GM23338 (cell line): ENCODE measurements at regions not wholly inside any gene's neighbourhood (a gene's known extent, or its start where the extent isn't known, plus 50 kb on each side); places are given as distances from the start of the nearest gene placed in this dataset.

ENCODE experiments used
- ATAC-seq: fragments of 200-7000 bp; cut with Tn5 transposase; 3 replicates; pipeline ENCODE4 v1.9.1; 2020
- DNase-seq: peaks from one replicate; pipeline ENCODE4 v3.0.0-alpha.2; 2015; ENCODE audit warnings: low spot score
- H2AFZ ChIP-seq: fragments of 200-600 bp; sonication (generic); 2 replicates; pipeline ENCODE4 v1.8.0; 2016; ENCODE audit warnings: antibody characterized with exemption, mild to moderate bottlenecking, moderate library complexity
- H3F3A ChIP-seq: fragments of 200-600 bp; sonication (generic); replicated peaks from 2 replicates; pipeline ENCODE4 v1.8.0; 2017; ENCODE audit warnings: antibody characterized with exemption, mixed run types, low read depth
- H3K27ac ChIP-seq: fragments of 200-600 bp; sonication (generic); 2 replicates; pipeline ENCODE4 v1.6.1; 2016; ENCODE audit warnings: low read depth
- H3K27me3 ChIP-seq: fragments of 200-600 bp; sonication (generic); 2 replicates; pipeline ENCODE4 v1.8.0; 2016; ENCODE audit warnings: mild to moderate bottlenecking, mixed run types, moderate library complexity; ENCODE audit not compliant: insufficient read depth
- H3K36me3 ChIP-seq: fragments of 200-600 bp; sonication (generic); 2 replicates; pipeline ENCODE4 v1.8.0; 2016; ENCODE audit warnings: mild to moderate bottlenecking; ENCODE audit not compliant: insufficient read depth
- H3K4me1 ChIP-seq: fragments of 200-600 bp; sonication (generic); 2 replicates; pipeline ENCODE4 v1.8.0; 2016; ENCODE audit warnings: mild to moderate bottlenecking, moderate library complexity; ENCODE audit not compliant: insufficient read depth
- H3K4me2 ChIP-seq: fragments of 200-600 bp; sonication (generic); 2 replicates; pipeline ENCODE4 v1.7.1; 2017; ENCODE audit warnings: mixed run types
- H3K4me3 ChIP-seq: fragments of 200-600 bp; sonication (generic); 2 replicates; pipeline ENCODE4 v1.6.1; 2016; ENCODE audit warnings: mixed run types
- H3K79me2 ChIP-seq: fragments of 200-600 bp; sonication (generic); replicated peaks from 2 replicates; pipeline ENCODE4 v1.8.0; 2017; ENCODE audit warnings: mild to moderate bottlenecking; ENCODE audit not compliant: insufficient read depth
- H3K9me2 ChIP-seq: fragments of 200-600 bp; sonication (generic); 2 replicates; pipeline ENCODE4 v1.8.0; 2017; ENCODE audit not compliant: insufficient read depth
- H4K20me1 ChIP-seq: fragments of 200-600 bp; sonication (generic); replicated peaks from 2 replicates; pipeline ENCODE4 v1.8.0; 2017; ENCODE audit warnings: mild to moderate bottlenecking; ENCODE audit not compliant: insufficient read depth
- H3K27ac Mint-ChIP-seq: 2 replicates; pipeline ENCODE4 v1.8.0; 2020; ENCODE audit warnings: inconsistent platforms, mild to moderate bottlenecking, moderate library complexity, mixed read lengths
- H3K27me3 Mint-ChIP-seq: 3 replicates; pipeline ENCODE4 v1.8.0; 2022; ENCODE audit warnings: low read depth, mild to moderate bottlenecking, moderate library complexity, mixed read lengths, inconsistent platforms; ENCODE audit not compliant: insufficient read depth, poor library complexity
- H3K36me3 Mint-ChIP-seq: 3 replicates; pipeline ENCODE4 v1.8.0; 2021; ENCODE audit warnings: low read depth, mild to moderate bottlenecking, inconsistent platforms, moderate library complexity, mixed read lengths
- H3K4me1 Mint-ChIP-seq: 3 replicates; pipeline ENCODE4 v1.8.0; 2020; ENCODE audit warnings: mild to moderate bottlenecking, inconsistent platforms, mixed read lengths
- H3K4me3 Mint-ChIP-seq: 3 replicates; pipeline ENCODE4 v1.8.0; 2021; ENCODE audit warnings: moderate library complexity, mild to moderate bottlenecking, inconsistent platforms, mixed read lengths
- H3K9me3 Mint-ChIP-seq: 3 replicates; pipeline ENCODE4 v1.8.0; 2020; ENCODE audit warnings: moderate library complexity, mild to moderate bottlenecking, inconsistent platforms, mixed read lengths
- CREB1 ChIP-seq: fragments of 250-450 bp; sonication (Bioruptor Pico); IDR thresholded peaks from 2 replicates; pipeline ENCODE4 v1.5.0; 2020; ENCODE audit warnings: low read depth, mild to moderate bottlenecking, moderate library complexity
- ETS1 ChIP-seq: IDR thresholded peaks from 2 replicates; pipeline ENCODE4 v1.6.1; 2016; ENCODE audit warnings: antibody characterized with exemption
- EZH2 ChIP-seq: fragments of 200-600 bp; sonication (generic); IDR thresholded peaks from one replicate; pipeline ENCODE4 v1.8.0; 2017; ENCODE audit warnings: antibody characterized with exemption, mild to moderate bottlenecking, low read depth; ENCODE audit not compliant: unreplicated experiment
- EZH2phosphoT487 ChIP-seq: fragments of 200-600 bp; sonication (generic); IDR thresholded peaks from one replicate; pipeline ENCODE4 v1.8.1; 2018; ENCODE audit warnings: antibody characterized with exemption; ENCODE audit not compliant: unreplicated experiment
- NANOG ChIP-seq: IDR thresholded peaks from 2 replicates; pipeline ENCODE4 v1.6.1; 2016; ENCODE audit warnings: antibody characterized with exemption, borderline replicate concordance
- POLR2AphosphoS5 ChIP-seq: IDR thresholded peaks from 2 replicates; pipeline ENCODE4 v1.6.1; 2016; ENCODE audit warnings: antibody characterized with exemption, low read depth
- REST ChIP-seq: IDR thresholded peaks from one replicate; pipeline ENCODE4 v1.6.1; 2018; ENCODE audit warnings: antibody characterized with exemption; ENCODE audit not compliant: unreplicated experiment
- STAT1 ChIP-seq: IDR thresholded peaks from one replicate; pipeline ENCODE4 v1.6.1; 2016; ENCODE audit warnings: antibody characterized with exemption; ENCODE audit not compliant: unreplicated experiment
- ZNF114 ChIP-seq: fragments of 250-450 bp; sonication (Bioruptor Pico); IDR thresholded peaks from 2 replicates; pipeline ENCODE4 v1.5.0; 2020; ENCODE audit warnings: mild to moderate bottlenecking, moderate library complexity
- ZNF331 ChIP-seq: fragments of 250-450 bp; sonication (Bioruptor Pico); IDR thresholded peaks from 2 replicates; pipeline ENCODE4 v1.5.0; 2020; ENCODE audit warnings: low read depth, mild to moderate bottlenecking, moderate library complexity
- TF ChIP-seq, protein P1 (sequence below): fragments of 250-450 bp; sonication (Bioruptor Pico); IDR thresholded peaks from 2 replicates; pipeline ENCODE4 v1.5.0; 2020; ENCODE audit warnings: mild to moderate bottlenecking, moderate library complexity
- TF ChIP-seq, protein P2 (sequence below), 2 experiments: fragments of 200-600 bp in 1 of 2; sonication (generic) in 1 of 2; conservative IDR thresholded peaks; 2 replicates each; pipeline versions ENCODE4 v1.5.1 to v1.6.1; 2016 to 2017; ENCODE audit warnings: antibody characterized with exemption in 2 of 2, low read depth in 2 of 2, mild to moderate bottlenecking in 2 of 2, moderate library complexity in 1 of 2

GRCh38 chr2:59308108-59308507, 1067.0 kb upstream of the FANCL start (continued):
- TF ChIP-seq, protein P1, sequence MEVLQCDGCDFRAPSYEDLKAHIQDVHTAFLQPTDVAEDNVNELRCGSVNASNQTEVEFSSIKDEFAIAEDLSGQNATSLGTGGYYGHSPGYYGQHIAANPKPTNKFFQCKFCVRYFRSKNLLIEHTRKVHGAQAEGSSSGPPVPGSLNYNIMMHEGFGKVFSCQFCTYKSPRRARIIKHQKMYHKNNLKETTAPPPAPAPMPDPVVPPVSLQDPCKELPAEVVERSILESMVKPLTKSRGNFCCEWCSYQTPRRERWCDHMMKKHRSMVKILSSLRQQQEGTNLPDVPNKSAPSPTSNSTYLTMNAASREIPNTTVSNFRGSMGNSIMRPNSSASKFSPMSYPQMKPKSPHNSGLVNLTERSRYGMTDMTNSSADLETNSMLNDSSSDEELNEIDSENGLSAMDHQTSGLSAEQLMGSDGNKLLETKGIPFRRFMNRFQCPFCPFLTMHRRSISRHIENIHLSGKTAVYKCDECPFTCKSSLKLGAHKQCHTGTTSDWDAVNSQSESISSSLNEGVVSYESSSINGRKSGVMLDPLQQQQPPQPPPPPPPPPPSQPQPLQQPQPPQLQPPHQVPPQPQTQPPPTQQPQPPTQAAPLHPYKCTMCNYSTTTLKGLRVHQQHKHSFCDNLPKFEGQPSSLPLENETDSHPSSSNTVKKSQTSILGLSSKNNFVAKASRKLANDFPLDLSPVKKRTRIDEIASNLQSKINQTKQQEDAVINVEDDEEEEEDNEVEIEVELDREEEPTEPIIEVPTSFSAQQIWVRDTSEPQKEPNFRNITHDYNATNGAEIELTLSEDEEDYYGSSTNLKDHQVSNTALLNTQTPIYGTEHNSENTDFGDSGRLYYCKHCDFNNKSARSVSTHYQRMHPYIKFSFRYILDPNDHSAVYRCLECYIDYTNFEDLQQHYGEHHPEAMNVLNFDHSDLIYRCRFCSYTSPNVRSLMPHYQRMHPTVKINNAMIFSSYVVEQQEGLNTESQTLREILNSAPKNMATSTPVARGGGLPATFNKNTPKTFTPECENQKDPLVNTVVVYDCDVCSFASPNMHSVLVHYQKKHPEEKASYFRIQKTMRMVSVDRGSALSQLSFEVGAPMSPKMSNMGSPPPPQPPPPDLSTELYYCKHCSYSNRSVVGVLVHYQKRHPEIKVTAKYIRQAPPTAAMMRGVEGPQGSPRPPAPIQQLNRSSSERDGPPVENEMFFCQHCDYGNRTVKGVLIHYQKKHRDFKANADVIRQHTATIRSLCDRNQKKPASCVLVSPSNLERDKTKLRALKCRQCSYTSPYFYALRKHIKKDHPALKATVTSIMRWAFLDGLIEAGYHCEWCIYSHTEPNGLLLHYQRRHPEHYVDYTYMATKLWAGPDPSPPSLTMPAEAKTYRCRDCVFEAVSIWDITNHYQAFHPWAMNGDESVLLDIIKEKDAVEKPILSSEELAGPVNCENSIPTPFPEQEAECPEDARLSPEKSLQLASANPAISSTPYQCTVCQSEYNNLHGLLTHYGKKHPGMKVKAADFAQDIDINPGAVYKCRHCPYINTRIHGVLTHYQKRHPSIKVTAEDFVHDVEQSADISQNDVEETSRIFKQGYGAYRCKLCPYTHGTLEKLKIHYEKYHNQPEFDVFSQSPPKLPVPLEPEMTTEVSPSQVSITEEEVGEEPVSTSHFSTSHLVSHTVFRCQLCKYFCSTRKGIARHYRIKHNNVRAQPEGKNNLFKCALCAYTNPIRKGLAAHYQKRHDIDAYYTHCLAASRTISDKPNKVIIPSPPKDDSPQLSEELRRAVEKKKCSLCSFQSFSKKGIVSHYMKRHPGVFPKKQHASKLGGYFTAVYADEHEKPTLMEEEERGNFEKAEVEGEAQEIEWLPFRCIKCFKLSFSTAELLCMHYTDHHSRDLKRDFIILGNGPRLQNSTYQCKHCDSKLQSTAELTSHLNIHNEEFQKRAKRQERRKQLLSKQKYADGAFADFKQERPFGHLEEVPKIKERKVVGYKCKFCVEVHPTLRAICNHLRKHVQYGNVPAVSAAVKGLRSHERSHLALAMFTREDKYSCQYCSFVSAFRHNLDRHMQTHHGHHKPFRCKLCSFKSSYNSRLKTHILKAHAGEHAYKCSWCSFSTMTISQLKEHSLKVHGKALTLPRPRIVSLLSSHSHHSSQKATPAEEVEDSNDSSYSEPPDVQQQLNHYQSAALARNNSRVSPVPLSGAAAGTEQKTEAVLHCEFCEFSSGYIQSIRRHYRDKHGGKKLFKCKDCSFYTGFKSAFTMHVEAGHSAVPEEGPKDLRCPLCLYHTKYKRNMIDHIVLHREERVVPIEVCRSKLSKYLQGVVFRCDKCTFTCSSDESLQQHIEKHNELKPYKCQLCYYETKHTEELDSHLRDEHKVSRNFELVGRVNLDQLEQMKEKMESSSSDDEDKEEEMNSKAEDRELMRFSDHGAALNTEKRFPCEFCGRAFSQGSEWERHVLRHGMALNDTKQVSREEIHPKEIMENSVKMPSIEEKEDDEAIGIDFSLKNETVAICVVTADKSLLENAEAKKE = no peak

- no peaks in the 10 kb centered on the region for H3F3A ChIP-seq
- H3K27ac Mint-ChIP-seq = no peak overlapping the region
- DNase-seq (no peak), ATAC-seq (no peak)
- H3K36me3 ChIP-seq = no peaks in the 10 kb centered on the region
- H3K4me2 ChIP-seq = no peak overlapping the region
- no peaks in the 10 kb centered on the region for H3K4me1 ChIP-seq
- no peaks in the 10 kb centered on the region for H3K9me2 ChIP-seq
- H3K27me3 ChIP-seq = no peaks in the 10 kb centered on the region
- no peaks in the 10 kb centered on the region for H3K79me2 ChIP-seq
- H4K20me1 ChIP-seq = no peaks in the 10 kb centered on the region
- no peak overlapping the region for H3K27ac ChIP-seq
- no peaks in the 10 kb centered on the region for H3K9me3 Mint-ChIP-seq
- no peak overlapping the region for H2AFZ ChIP-seq
- no peaks in the 10 kb centered on the region for H3K4me1 Mint-ChIP-seq
- H3K36me3 Mint-ChIP-seq = no peaks in the 10 kb centered on the region
- no peak overlapping the region for H3K4me3 Mint-ChIP-seq
- peaks cover 1% of the 10 kb centered on the region for H3K27me3 Mint-ChIP-seq
- no peak overlapping the region for H3K4me3 ChIP-seq
- TF ChIP-seq REST (no peak), ZNF331 (CRISPR knock-in tag) (no peak), ETS1 (no peak), STAT1 (no peak), EZH2 (no peak), NANOG (no peak), ZNF114 (CRISPR knock-in tag) (no peak), POLR2AphosphoS5 (no peak), EZH2phosphoT487 (no peak), CREB1 (CRISPR knock-in tag) (no peak)
- TF ChIP-seq, protein P2, sequence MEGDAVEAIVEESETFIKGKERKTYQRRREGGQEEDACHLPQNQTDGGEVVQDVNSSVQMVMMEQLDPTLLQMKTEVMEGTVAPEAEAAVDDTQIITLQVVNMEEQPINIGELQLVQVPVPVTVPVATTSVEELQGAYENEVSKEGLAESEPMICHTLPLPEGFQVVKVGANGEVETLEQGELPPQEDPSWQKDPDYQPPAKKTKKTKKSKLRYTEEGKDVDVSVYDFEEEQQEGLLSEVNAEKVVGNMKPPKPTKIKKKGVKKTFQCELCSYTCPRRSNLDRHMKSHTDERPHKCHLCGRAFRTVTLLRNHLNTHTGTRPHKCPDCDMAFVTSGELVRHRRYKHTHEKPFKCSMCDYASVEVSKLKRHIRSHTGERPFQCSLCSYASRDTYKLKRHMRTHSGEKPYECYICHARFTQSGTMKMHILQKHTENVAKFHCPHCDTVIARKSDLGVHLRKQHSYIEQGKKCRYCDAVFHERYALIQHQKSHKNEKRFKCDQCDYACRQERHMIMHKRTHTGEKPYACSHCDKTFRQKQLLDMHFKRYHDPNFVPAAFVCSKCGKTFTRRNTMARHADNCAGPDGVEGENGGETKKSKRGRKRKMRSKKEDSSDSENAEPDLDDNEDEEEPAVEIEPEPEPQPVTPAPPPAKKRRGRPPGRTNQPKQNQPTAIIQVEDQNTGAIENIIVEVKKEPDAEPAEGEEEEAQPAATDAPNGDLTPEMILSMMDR (conservative IDR thresholded peaks at IDR 0.05; ENCODE audit: low read depth in 2 of 2) = no peak
Measured at GRCh38 chr2:59307196-59307595, 1066.1 kb upstream of the FANCL start.
